Spinal cord (tissue), 9 donors: ENCODE measurements at regions not wholly inside any gene's neighbourhood (a gene's known extent, or its start where the extent isn't known, plus 50 kb on each side); places are given as distances from the start of the nearest gene placed in this dataset.

Experiments
- DNase-seq, 6 donors: peaks; one replicate each; pipeline versions ENCODE4 v3.0.0 to v3.0.0-alpha.2; 2013 to 2015; ENCODE audit warnings: low spot score in 6 of 6, low read depth in 4 of 6
- H3K27ac ChIP-seq: one replicate; pipeline ENCODE4 v1.5.1; 2013; ENCODE audit warnings: low read depth, low read length, control low read depth
- H3K27me3 ChIP-seq: one replicate; pipeline ENCODE4 v1.6.1; 2013; ENCODE audit warnings: low read length; ENCODE audit not compliant: control insufficient read depth, insufficient read depth
- H3K36me3 ChIP-seq: one replicate; pipeline ENCODE4 v1.6.1; 2013; ENCODE audit warnings: low read length; ENCODE audit not compliant: control insufficient read depth, insufficient read depth
- H3K4me1 ChIP-seq: one replicate; pipeline ENCODE4 v1.6.1; 2013; ENCODE audit warnings: low read length; ENCODE audit not compliant: control insufficient read depth, insufficient read depth
- H3K4me3 ChIP-seq: one replicate; pipeline ENCODE4 v1.5.1; 2013; ENCODE audit warnings: low read depth, low read length, control low read depth
- H3K9me3 ChIP-seq: one replicate; pipeline ENCODE4 v1.6.1; 2013; ENCODE audit warnings: low read length; ENCODE audit not compliant: control insufficient read depth, insufficient read depth
- WGBS: methylation state at CpG from one replicate; pipeline ENCODE4 v1.1.5; 2013; ENCODE audit warnings: missing lambda C conversion rate; ENCODE audit not compliant: insufficient coverage; 5-methylcytosine and 5-hydroxymethylcytosine counted together
- donor health status: healthy.

- Histone ChIP-seq H3K27me3 (no peaks in the 10 kb centered on the region), H3K4me3 (no peak overlapping the region), H3K9me3 (peaks cover 7% of the 10 kb centered on the region), H3K36me3 (no peaks in the 10 kb centered on the region), H3K4me1 (no peaks in the 10 kb centered on the region), H3K27ac (no peak overlapping the region)
- no peak for DNase-seq
- WGBS: 64% methylated on average over 5 of the region's 7 CpGs
Observed at GRCh38 chr19:27679905-27680304, 1533.0 kb downstream of the UQCRFS1 start.

GRCh38 chr19:27679399-27679798, 1533.6 kb downstream of the UQCRFS1 start:
- peaks cover 7% of the 10 kb centered on the region for H3K9me3 ChIP-seq

GRCh38 chr19:27676877-27677276, 1536.1 kb downstream of the UQCRFS1 start:
- no peaks in the 10 kb centered on the region for H3K4me1 ChIP-seq
- DNase-seq: no peak
- H3K27ac ChIP-seq: no peak overlapping the region
- H3K36me3 ChIP-seq: no peaks in the 10 kb centered on the region
- WGBS: 56% methylated on average over 6 of the region's 6 CpGs
- no peak overlapping the region for H3K4me3 ChIP-seq
- no peaks in the 10 kb centered on the region for H3K27me3 ChIP-seq
- peaks cover 7% of the 10 kb centered on the region for H3K9me3 ChIP-seq

More at GRCh38 chr19:27679399-27679798, 1533.6 kb downstream of the UQCRFS1 start:
- H3K27ac ChIP-seq: no peak overlapping the region
- WGBS: 75% methylated on average over 8 of the region's 8 CpGs
- no peak overlapping the region for H3K4me3 ChIP-seq
- H3K4me1 ChIP-seq: no peaks in the 10 kb centered on the region
- H3K36me3 ChIP-seq: no peaks in the 10 kb centered on the region
- DNase-seq: no peak
- H3K27me3 ChIP-seq: no peaks in the 10 kb centered on the region

GRCh38 chr19:27676334-27676733, 1536.6 kb downstream of the UQCRFS1 start:
- H3K27me3 ChIP-seq: no peaks in the 10 kb centered on the region
- no peaks in the 10 kb centered on the region for H3K36me3 ChIP-seq
- peaks cover 7% of the 10 kb centered on the region for H3K9me3 ChIP-seq
- no peak for DNase-seq
- no peaks in the 10 kb centered on the region for H3K4me1 ChIP-seq
- no peak overlapping the region for H3K27ac ChIP-seq
- 59% methylated on average over 3 of the region's 3 CpGs for WGBS
- H3K4me3 ChIP-seq: no peak overlapping the region

- Histone ChIP-seq H3K9me3 (peaks cover 7% of the 10 kb centered on the region), H3K36me3 (no peaks in the 10 kb centered on the region), H3K27ac (no peak overlapping the region), H3K27me3 (no peaks in the 10 kb centered on the region), H3K4me3 (no peak overlapping the region), H3K4me1 (no peaks in the 10 kb centered on the region)
- 17% methylated on average over 1 of the region's 3 CpGs for WGBS
- DNase-seq: no peak
Observed at GRCh38 chr19:27675771-27676170, 1537.2 kb downstream of the UQCRFS1 start.

GRCh38 chr19:27674701-27675100, 1538.2 kb downstream of the UQCRFS1 start:
- Histone ChIP-seq H3K4me3 (no peak overlapping the region), H3K27me3 (no peaks in the 10 kb centered on the region), H3K36me3 (no peaks in the 10 kb centered on the region), H3K4me1 (no peaks in the 10 kb centered on the region), H3K27ac (no peak overlapping the region), H3K9me3 (peaks cover 7% of the 10 kb centered on the region)
- WGBS: 87% methylated on average over 8 of the region's 10 CpGs
- no peak for DNase-seq

- Histone ChIP-seq H3K4me3 (no peak overlapping the region), H3K9me3 (peaks cover 7% of the 10 kb centered on the region), H3K4me1 (no peaks in the 10 kb centered on the region), H3K27me3 (no peaks in the 10 kb centered on the region), H3K27ac (no peak overlapping the region), H3K36me3 (no peaks in the 10 kb centered on the region)
- DNase-seq: no peak
- 67% methylated on average over 4 of the region's 4 CpGs for WGBS
Observed at GRCh38 chr19:27673986-27674385, 1539.0 kb downstream of the UQCRFS1 start.

GRCh38 chr19:27672309-27673047, 1540.5 kb downstream of the UQCRFS1 start:
- no peaks in the 10 kb centered on the region for H3K4me1 ChIP-seq
- WGBS: 63% methylated on average over 10 of the region's 10 CpGs

GRCh38 chr19:27671876-27672275, 1541.1 kb downstream of the UQCRFS1 start:
- Histone ChIP-seq H3K4me1 (no peaks in the 10 kb centered on the region), H3K27me3 (no peaks in the 10 kb centered on the region), H3K9me3 (peaks cover 8% of the 10 kb centered on the region), H3K27ac (no peak overlapping the region), H3K4me3 (no peak overlapping the region), H3K36me3 (no peaks in the 10 kb centered on the region)
- DNase-seq: no peak
- 29% methylated on average over 1 of the region's 2 CpGs for whole genome bisulfite sequencing

More at GRCh38 chr19:27672309-27673047, 1540.5 kb downstream of the UQCRFS1 start:
- Histone ChIP-seq H3K27ac (no peak overlapping the region), H3K9me3 (peaks cover 8% of the 10 kb centered on the region), H3K27me3 (no peaks in the 10 kb centered on the region), H3K36me3 (no peaks in the 10 kb centered on the region), H3K4me3 (no peak overlapping the region)
- no peak for DNase-seq

- WGBS: no CpG with 5 or more reads among the region's 1 CpG
- Histone ChIP-seq H3K27ac (no peak overlapping the region), H3K36me3 (no peaks in the 10 kb centered on the region), H3K4me3 (no peak overlapping the region), H3K9me3 (peaks cover 15% of the 10 kb centered on the region), H3K27me3 (no peaks in the 10 kb centered on the region), H3K4me1 (no peaks in the 10 kb centered on the region)
- no peak for DNase-seq
Observed at GRCh38 chr19:27660428-27660827, 1552.5 kb downstream of the UQCRFS1 start.
